HepG2 (cell line): ENCODE measurements at regions not wholly inside any gene's neighbourhood (a gene's known extent, or its start where the extent isn't known, plus 50 kb on each side); places are given as distances from the start of the nearest gene placed in this dataset.

Experiments used
- CTCF ChIP-seq: sonication (generic); formaldehyde crosslinking; IDR thresholded peaks from 2 replicates; pipeline ENCODE4 v1.5.0; 2020; ENCODE audit warnings: mild to moderate bottlenecking, missing genetic modification reagents, moderate library complexity
- EZH2 ChIP-seq: conservative IDR thresholded peaks from 2 replicates; pipeline ENCODE4 v1.6.1; 2012; ENCODE audit warnings: mild to moderate bottlenecking, low read depth, low read length, moderate library complexity
- MXI1 ChIP-seq: IDR thresholded peaks from 3 replicates; pipeline ENCODE4 v1.6.1; 2012; ENCODE audit warnings: low read depth, low read length, inconsistent platforms, borderline replicate concordance
- SAFB2 ChIP-seq: sonication (generic); formaldehyde crosslinking; IDR thresholded peaks from 2 replicates; pipeline ENCODE4 v1.5.1; 2020; ENCODE audit warnings: missing genetic modification reagents, low read depth, mild to moderate bottlenecking, borderline replicate concordance
- SP1 ChIP-seq, 2 experiments: fragments of 450-650 bp in 1 of 2; sonication (generic) in 1 of 2; formaldehyde crosslinking in 1 of 2; IDR thresholded peaks; 2 replicates each; pipeline versions ENCODE4 v1.4.0 to v1.6.1; 2016 to 2020; ENCODE audit warnings: missing genetic modification reagents in 1 of 2
- TARDBP ChIP-seq: sonication (generic); formaldehyde crosslinking; IDR thresholded peaks from 2 replicates; pipeline ENCODE4 v1.8.0; 2022; ENCODE audit warnings: mild to moderate bottlenecking, missing genetic modification reagents
- YEATS2 ChIP-seq: sonication (generic); formaldehyde crosslinking; IDR thresholded peaks from 2 replicates; pipeline ENCODE4 v1.4.0; 2020; ENCODE audit warnings: missing genetic modification reagents, borderline replicate concordance
- YY1 ChIP-seq: IDR thresholded peaks from 2 replicates; pipeline ENCODE4 v1.6.1; 2011; ENCODE audit warnings: low read length, low read depth, moderate library complexity, mild to moderate bottlenecking; ENCODE audit not compliant: insufficient read depth, insufficient replicate concordance
- ZBTB43 ChIP-seq: sonication (generic); formaldehyde crosslinking; conservative IDR thresholded peaks from 2 replicates; pipeline ENCODE4 v1.4.0; 2020; ENCODE audit warnings: missing genetic modification reagents
- ZNF18 ChIP-seq: sonication (generic); formaldehyde crosslinking; IDR thresholded peaks from 2 replicates; pipeline ENCODE4 v1.8.0; 2022; ENCODE audit warnings: mild to moderate bottlenecking, missing genetic modification reagents; ENCODE audit not compliant: insufficient replicate concordance
- ZNF24 ChIP-seq: fragments of 450-650 bp; IDR thresholded peaks from 2 replicates; pipeline ENCODE4 v1.6.1; 2017; ENCODE audit warnings: antibody characterized with exemption, mild to moderate bottlenecking
- ZNF3 ChIP-seq: IDR thresholded peaks from 2 replicates; pipeline ENCODE4 v1.7.0; 2017; ENCODE audit warnings: inconsistent platforms

- no peak for TF ChIP-seq SAFB2
- no peak for TF ChIP-seq MXI1
- no peak for TF ChIP-seq ZNF3 (CRISPR knock-in tag)
- TF ChIP-seq YY1, result no peak
- no peak for TF ChIP-seq ZBTB43 (CRISPR knock-in tag)
- no peak for TF ChIP-seq CTCF
- no peak for TF ChIP-seq TARDBP
- TF ChIP-seq ZNF18 (CRISPR knock-in tag), result no peak
- TF ChIP-seq SP1 (IDR thresholded peaks at IDR 0.05), result no peak
- TF ChIP-seq SP1 (CRISPR knock-in tag; IDR thresholded peaks at IDR 0.05), result no peak
- TF ChIP-seq EZH2, result no peak
- no peak for TF ChIP-seq ZNF24
- no peak for TF ChIP-seq YEATS2 (CRISPR knock-in tag)
Measured at GRCh38 chr5:110832683-110833082, 93.9 kb downstream of the SLC25A46 start.
